NCI-H524 (cell line): ENCODE measurements at regions not wholly inside any gene's neighbourhood (a gene's known extent, or its start where the extent isn't known, plus 50 kb on each side); places are given as distances from the start of the nearest gene placed in this dataset.
"Not testable (repeated sequence)": the region's sequence is repeated elsewhere in the genome, so short reads cannot be mapped to it uniquely, and the experiment has no call there.

Experiments
- DNase-seq, 2 experiments: peaks; one replicate each; lab custom pipeline; 2025; lab: John Stamatoyannopoulos, UW

DNA sequence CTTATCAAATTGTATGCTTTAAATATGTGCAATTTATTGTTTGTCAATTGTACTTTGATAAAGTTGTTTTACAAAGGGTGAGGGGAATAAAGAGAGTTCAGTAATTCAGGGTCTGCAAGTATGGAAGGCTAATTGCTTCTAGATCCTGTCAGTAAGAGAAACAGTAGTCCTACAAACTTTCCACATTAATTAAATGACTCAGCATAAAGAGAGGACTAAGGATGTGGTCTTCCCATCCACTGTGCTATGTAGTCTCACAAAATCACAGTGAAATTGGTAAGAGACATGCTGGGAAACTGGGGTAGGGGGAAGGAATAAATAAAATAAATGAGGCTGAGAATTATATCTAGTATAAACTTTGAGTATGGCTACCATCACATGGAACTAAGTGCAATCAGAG, 130.2 kb upstream of the PKP2 start:
- DNase-seq: no peak

DNA sequence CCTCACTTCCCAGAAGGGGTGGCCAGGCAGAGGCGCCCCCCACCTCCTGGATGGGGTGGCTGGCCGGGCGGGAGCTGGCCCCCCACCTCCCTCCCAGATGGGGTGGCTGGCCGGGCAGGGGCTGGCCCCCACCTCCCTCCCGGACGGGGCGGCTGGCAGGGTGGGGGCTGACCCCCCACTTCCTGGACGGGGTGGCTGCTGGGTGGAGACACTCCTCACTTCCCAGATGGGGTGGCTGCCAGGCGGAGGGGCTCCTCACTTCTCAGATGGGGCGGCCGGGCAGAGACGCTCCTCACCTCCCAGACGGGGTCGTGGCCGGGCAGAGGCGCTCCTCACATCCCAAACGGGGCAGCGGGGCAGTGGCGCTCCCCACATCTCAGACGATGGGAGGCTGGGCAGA, 126.1 kb upstream of the PKP2 start:
- not testable (repeated sequence) for DNase-seq

DNA sequence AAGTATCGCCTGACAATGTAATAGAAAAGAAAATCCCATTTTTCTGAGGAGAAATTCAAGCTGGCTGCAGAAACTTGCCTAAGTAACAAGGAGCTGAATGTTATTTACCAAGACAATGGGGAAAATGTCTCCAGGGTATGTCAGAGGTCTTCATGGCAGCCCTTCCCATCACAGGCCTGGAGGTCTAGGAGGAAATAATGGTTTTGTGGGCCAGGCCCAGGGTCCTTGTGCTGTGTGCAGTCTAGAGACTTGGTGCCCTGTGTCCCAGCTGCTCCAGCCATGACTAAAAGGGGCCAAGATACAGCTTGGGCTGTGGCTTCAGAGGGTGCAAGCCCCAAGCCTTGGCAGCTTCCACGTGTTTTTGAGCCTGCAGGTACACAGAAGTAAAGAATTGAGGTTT, 120.5 kb upstream of the PKP2 start:
- not testable (repeated sequence) for DNase-seq

DNA sequence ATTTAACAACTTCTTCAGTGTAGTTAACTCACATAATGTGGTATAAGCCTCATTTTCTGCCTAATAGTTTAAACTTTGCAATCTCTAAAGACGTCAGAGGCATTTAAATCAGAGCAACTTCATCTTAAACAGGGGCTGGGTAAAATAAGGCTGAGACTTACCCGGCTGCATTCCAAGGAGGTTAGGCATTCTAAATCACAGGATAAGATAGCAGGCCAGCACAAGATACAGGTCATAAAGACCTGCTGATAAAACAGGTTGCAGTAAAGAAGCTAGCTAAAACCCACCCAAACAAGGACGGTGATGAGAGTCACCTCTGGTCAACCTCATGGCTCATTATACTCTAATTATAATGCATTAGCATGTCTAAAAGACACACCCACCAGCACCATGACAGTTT, 115.6 kb upstream of the PKP2 start:
- DNase-seq: no peak

DNA sequence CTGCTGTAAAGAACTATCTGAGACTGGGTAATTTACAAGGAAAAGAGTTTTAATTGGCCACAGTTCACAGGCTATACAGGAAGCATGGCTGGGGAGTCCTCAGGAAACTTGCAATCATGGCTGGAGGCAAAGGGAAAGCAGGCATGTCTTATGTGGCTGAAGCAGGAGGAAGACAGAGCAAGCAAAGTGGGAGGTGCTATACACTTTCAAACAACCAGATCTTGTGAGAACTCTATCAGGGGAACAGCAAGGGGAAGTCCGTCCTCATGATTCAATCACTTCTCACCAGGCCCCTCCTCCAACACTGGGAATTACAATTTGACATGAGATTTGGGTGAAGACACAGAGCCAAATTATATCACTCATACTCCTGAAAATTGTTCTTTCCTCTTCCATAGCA, 109.5 kb upstream of the PKP2 start:
- DNase-seq: no peak

DNA sequence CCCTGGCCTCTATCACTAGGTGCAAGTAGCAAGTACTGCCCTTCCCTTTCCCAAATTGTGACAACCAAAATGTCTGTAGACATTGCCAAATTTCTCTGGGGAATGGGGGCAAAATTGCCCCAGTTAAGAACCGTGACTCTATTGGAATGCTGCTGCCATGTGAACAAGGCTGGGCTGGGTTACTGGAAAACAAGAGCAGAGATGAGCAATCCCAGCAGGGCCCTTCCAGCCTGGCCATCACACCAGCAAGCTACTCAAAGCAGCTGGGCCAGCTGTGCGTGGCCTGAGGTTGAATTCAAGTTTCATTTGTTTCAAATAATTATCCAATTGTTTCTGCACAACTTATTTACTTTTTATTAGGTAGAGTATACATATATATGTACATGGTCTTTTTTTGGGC, 103.4 kb upstream of the PKP2 start:
- DNase-seq: no peak

DNA sequence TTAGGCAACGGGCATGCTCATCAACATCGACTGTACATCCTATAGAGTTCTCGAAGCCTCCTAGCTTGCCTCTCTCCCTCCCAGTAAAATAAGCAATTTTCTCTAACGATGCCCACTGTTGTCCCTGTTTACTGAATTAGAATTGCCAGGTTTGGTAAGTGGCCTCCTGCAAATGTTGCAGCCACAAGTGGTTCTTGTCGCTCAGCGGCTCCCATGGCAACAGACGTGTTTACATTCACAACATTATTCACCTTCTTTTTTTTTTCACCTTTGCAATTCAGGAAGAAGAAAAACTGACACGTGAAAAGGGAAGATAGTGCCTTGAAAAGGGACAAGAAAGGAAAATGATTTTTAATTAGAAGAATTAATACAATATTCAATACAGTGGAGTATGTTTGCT, 100.9 kb upstream of the PKP2 start:
- DNase-seq: no peak

DNA sequence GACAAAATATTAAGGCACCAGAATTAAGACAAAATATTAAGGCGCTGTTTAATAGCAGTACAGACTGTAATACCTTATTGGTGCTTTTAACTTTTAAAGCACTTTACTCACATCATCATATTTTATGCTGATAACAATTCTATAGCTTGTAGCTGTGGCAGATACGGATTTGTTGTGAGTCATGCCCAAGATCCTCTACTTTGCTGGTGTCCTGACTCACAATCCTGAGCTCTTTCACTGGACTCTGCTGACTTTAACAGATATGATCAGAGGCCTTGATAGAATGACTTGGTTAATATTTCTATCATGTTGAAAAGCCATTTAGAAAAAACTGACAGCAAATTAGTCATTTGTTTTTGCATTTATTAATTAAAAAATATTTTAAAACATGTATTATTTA, 99.0 kb upstream of the PKP2 start:
- no peak for DNase-seq

DNA sequence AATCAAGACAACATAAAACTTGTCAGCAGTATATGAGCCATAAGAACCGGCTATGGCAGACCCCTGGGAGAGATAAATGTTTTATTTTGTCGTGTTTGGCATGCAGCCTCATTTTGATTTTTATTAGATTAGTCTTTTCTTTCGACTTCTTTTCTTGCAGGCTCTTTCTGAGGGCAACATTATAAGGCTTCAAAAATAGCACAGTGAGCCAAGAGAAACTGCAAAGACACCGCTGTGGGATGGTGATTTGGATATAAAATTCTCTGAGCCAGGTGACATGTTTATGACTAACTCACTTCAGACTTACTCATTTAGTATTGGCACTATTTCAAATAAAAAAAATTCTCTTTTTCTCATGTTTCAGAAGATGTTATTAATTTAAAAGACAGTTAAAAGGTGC, 96.8 kb upstream of the PKP2 start:
- DNase-seq: no peak

DNA sequence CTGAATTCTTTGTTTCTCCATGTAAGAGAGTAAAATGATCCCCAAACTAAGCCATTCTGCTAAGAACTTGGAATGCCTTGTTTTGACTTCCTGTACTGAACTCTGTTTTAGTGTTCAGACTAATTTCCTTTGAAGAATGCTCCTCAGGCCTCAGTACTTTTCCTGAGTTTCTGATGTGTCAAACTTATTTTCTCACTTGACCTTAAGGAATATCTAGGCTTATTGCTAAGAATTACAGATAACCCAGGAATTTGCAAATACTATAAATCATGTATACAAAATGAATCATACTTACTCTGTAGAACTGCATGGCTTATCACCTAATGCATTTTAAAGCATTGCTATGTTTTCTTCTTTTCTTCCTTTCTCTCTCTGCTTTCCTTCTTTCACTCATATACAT, 93.1 kb upstream of the PKP2 start:
- DNase-seq: no peak

DNA sequence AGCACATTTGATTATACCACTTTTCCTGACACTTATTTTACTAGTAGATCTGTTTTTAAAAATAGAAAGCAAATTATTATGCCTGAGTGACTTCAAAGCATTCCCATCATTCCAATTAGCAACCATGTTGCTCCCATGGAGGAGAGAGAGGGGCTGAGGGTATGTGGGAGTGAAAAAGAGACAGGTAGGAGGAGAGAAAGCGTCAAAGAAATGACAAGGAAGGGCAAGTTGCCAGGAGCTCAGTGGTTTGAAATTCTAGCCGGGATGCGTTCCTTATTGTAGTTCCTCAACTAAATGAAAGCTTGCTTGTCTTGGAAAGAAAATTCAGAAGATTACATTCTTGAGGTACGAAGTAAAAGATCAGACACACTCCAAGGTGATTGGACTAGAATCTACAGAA, 92.4 kb upstream of the PKP2 start:
- DNase-seq: no peak

DNA sequence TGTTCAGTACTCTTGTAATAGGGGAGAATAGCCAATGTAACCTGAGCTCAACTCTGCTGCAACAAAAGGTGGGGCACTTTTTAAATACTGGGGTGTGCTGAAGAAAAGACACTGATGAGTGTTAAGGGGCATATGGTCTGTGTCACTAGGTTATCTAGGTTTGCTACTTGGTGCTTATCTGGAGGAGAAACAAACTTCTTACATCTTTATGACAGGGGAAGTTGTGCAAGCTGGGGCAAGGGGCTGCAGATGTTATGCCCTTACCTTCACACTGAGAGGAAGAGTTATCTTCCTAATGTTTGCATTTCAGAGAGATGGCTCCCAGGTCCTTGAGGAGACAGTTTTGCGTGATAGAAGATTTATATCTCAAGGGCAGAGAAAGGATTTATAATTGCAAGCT, 90.9 kb upstream of the PKP2 start:
- DNase-seq: peak; percentile 3 to 71

DNA sequence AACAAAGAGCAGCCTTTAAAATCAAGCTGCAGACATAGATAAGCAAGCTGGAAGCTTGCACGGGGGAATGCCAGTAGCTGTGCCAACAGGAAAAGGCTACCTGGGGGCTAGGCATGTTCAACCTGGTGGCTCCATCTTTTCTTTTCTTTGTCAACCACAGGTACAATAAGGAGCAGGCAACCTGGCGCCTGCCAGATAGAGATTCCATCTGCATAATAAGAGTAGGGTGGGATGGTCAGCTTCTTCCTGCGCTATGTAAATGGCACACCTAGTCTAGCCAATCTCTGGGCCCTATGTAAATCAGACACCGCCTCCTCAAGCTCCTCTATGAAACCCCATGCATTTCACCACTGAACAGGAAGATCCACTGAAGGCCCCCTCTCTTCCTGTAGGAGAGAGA, 87.4 kb upstream of the PKP2 start:
- no peak for DNase-seq

DNA sequence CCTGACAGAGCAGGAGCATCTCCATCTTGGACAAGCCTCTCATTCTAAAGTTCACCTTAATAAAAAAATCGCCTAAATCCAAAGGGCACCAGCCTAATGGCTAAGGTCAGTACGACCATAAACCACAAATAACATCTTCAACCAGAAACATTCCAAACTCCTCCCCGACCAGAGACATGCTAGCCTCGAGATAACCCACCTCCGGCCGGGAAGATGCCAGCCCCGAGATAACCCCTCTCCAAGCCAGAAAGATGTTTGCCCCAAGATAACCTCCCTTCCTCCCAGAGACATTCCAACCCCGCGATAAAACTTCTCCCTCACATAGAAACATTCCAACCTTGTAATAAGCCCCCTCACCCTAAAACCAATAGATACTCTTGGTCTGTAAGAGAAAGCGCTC, 86.8 kb upstream of the PKP2 start:
- DNase-seq: no peak

DNA sequence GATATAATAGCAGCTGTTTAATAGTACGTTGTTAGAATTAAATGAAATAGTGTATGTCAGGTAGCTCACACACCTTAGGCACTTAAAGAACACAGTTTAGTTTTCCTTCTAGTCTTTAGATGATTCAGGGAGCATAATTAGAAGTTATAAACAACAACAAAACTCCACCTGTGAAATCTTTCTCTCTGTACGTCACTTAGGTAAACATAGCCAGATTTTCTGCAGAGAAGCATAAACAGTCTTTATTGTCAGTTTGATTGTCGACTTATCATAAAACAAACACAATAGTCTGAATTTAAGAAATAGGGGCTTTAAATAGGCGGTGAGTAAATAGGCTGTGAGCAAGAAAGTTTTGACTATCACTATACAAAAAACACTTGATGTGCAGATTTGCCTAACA, 84.6 kb upstream of the PKP2 start:
- DNase-seq: no peak

DNA sequence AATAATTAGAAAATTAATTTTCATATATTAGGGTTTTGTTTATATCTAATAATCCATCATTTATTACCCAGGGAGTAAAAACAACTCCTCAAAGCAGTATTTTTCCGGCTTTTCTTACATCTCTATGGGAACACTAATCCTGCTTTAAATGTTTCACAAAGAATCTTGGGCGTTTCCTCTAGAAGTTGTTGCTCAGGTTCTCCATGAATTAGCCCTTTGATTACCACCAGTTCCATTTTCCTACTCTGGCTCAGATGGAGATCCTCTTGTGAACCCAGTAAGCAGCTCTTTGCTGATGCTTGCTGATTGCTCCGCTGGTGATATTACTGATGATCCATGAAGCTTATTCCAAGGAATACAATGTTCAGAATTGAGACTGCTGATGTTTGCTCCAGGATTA, 78.5 kb upstream of the PKP2 start:
- DNase-seq: no peak

DNA sequence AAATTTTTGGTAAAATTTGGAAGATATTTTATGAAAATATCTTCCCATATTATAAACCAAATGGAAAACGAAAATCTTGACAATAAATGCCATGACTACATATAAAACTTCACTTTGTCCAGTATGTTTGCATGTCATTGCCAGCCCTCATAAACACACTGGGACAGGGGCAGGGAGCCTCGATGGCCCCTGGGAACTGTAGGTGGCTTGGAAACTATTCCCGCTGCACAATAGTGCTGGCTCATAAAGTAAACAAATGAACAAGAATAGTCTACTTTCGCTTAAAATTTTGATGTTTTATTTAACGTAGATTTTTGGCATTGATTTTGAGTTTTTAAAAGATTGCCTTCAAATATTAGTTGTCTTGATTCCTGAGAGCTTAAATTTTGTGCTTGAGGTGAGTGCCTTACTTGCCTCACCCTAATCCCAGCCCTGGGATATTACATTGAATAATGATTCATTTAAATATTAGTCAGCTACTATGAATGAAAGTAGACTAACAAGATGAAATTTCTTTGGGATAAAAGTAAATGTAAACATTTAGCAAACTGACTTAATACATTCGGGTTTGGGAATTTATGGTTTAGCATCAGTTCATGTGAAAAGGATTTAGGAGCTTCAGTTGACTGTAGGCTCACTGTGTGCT, 74.0 kb upstream of the PKP2 start:
- no peak for DNase-seq

DNA sequence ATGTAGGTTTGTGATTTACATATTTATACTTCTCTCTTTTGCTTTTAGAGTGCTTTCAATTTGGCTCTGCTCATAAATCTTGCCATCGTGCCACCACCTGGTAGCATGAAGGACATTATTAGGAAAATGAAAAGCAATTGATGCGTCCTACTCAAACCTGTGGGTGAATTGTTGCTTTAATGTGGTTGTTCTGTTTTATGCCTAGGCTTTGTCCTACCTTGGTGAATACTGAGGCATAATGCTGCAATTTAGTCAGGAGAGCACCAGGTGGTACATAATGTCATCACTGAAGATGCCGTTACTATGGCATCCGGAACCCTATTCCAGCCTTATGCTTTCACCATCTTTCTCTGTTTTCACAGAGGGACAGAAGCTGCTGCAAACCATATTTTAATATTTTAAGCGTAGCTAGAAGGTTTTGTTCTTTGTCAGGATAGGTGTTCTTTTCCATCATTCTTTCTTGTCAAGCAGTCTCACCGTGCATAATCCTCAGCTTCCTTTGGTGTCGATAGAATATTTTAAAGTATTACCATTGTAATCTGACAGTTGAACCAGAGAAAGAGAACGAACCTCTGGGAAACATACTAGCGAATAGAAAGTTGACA, 68.5 kb upstream of the PKP2 start:
- DNase-seq: peak; percentile 8 to 16

DNA sequence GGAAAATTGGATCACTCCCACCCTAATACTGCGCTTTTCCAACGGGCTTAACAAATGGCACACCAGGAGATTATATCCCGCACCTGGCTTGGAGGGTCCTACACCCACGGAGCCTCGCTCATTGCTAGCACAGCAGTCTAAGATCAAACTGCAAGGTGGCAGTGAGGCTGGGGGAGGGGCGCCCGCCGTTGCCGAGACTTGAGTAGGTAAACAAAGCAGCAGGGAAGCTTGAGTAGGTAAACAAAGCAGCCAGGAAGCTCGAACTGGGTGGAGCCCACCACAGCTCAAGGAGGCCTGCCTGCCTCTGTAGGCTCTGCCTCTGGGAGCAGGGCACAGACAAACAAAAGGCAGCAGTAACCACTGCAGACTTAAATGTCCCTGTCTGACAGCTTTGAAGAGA, 59.8 kb upstream of the PKP2 start:
- not testable (repeated sequence) for DNase-seq

DNA sequence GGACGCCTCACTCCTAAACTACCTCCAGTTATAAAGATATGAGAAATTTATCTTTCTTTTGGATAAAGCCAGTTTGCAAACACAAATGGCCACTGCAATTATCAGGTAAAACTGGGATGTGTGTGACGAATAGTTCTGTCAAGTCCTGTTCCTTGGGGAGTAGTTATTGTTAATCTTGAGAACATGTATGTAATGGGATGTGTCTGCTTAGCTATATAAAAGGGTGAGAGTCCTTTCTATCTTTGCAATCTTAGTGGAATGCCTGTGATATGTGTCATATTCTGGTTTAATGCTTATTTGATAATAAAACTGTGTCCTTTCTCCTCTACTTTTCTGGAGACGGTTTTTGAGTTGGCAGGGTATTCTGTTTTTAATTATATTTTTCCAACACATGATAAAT, 56.1 kb upstream of the PKP2 start:
- DNase-seq: no peak

DNA sequence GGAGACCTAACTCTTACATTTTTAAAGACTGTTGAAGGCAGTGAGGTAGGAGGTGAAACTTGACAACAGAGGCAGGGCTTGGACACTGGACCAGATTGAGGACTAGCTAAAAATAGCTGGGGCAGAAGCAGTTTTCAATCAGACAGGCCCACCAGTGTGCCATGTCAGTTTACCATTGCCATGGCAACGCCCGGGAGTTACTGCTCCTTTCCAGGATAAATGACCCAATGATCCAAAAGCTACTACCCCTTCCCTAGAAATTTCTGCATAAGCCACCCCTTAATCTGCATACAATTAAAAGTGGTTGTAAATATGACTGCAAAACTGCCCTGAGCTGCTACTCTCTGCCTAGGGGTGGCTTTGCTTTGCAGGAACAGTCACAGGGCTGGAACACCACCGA, 53.2 kb upstream of the PKP2 start:
- DNase-seq: no peak

DNA sequence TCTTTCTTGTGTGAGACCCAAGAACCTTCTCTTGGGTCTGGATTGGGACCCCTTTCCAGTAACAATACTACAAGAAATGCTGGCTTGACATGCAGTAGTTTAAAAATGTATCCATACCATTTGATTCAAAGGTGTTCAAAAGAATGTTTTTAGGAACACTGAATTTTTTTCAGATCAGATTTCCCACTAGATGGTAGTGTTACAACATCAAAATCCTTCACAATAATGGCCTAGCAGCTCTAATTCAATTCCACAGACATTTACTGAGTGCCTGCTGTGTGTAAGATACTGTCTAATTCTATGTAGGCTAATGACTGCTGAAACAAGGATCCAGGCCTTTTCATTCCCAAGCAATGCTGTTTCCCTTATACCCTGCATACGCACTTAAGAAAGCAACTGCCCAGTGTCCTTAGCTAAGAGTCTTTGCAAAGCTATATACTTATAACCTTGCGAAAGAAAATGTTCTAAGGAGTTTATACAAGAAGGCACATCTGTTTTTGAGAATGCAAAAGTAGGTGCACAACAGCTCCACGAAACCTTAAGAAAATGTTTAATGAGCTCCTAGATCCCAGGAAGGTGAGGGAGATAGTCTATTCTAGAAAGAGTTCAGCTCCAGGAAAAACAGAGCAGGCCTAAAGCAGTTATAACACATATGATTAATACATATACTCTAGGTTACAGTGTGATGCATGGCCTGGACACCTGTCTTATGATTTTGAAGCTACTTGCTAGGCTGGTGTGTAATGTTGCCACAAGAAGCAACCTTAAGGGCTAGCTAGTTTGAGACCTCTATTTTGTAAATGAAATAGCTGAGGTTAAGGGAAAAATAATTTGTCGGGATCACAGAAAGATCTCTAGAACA, 50.9 kb upstream of the PKP2 start:
- peak; percentile 20 to 68 for DNase-seq

DNA sequence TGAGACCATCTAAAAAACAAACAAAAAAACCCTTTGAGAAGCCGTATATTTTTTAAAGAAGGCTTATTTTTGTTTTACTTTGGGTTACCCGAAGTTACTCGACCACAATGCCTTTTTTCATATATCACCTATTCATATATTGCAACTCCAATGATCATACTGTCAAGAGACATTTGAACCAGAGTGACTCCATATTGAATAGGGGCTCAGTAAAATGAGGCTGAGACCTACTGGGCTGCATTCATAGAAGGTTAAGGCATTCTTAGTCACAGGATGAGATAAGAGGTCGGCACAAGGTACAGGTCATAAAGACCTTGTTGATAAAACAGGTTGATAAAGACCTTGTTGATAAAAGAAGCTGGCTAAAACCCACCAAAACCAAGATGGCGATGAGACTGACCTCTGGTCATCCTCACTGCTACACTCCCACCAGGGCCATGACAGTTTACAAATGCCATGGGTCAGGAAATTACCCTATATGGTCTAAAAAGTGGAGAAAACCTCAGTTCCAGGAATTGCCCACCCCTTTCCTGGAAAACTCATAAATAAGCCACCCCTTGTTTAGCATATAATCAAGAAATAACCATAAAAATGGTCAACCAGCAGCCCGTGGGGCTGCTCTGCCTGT, 50.0 kb upstream of the PKP2 start:
- DNase-seq: no peak
